Left lung (tissue), 4 donors: ENCODE measurements at regions not wholly inside any gene's neighbourhood (a gene's known extent, or its start where the extent isn't known, plus 50 kb on each side); places are given as distances from the start of the nearest gene placed in this dataset.

Experiments
- ATAC-seq: fragments of 200-7000 bp; cut with Tn5 transposase; one replicate; pipeline ENCODE4 v1.9.1; 2020; ENCODE audit warnings: moderate library complexity
- DNase-seq, 4 donors: peaks; one replicate each; pipeline ENCODE4 v3.0.0-alpha.2; 2013 to 2020
- H3K27ac ChIP-seq, 2 donors: fragments of 200-600 bp; sonication (generic) in 1 of 2; one replicate each; pipeline versions ENCODE4 v1.5.0 to v1.8.0; 2020 to 2021
- H3K27me3 ChIP-seq, 2 donors: fragments of 200-600 bp; sonication (generic) in 1 of 2; one replicate each; pipeline versions ENCODE4 v1.5.0 to v1.8.0; 2020 to 2021
- H3K36me3 ChIP-seq, 2 donors: fragments of 200-600 bp; sonication (generic) in 1 of 2; one replicate each; pipeline versions ENCODE4 v1.5.0 to v1.8.0; 2020 to 2021
- H3K4me1 ChIP-seq, 2 donors: fragments of 200-600 bp; one replicate each; pipeline ENCODE4 v1.8.0; 2021
- H3K4me3 ChIP-seq, 2 donors: fragments of 200-600 bp; sonication (generic) in 1 of 2; one replicate each; pipeline versions ENCODE4 v1.5.0 to v1.8.0; 2020 to 2021; ENCODE audit warnings: mild to moderate bottlenecking in 1 of 2
- H3K9me3 ChIP-seq, 2 donors: fragments of 200-600 bp; sonication (generic) in 1 of 2; one replicate each; pipeline versions ENCODE4 v1.5.0 to v1.8.0; 2020 to 2021
- CTCF ChIP-seq, 2 donors: fragments of 200-600 bp; sonication (generic) in 1 of 2; IDR thresholded peaks; one replicate each; pipeline versions ENCODE4 v1.5.0 to v1.8.0; 2021; ENCODE audit warnings: antibody characterized with exemption in 2 of 2
- intact Hi-C, 2 donors: fragments of 100-400 bp; cut with DNase I; formaldehyde crosslinking; loops; one replicate each; pipeline versions ENCODE4 v1.11.2 to v1.14.2; 2022
- donor health status: DM: no; HTN: yes; CAD: no.
- donor health status: DM: no; HTN: no; CAD: no.

GRCh38 chr22:22167791-22168189 lies 76.8 kb upstream of the VPREB1 start:
- Histone ChIP-seq H3K36me3 (no peaks in the 10 kb centered on the region), H3K27ac (no peak overlapping the region), H3K4me3 (no peak overlapping the region), H3K4me1 (no peaks in the 10 kb centered on the region), H3K9me3 (no peaks in the 10 kb centered on the region), H3K27me3 (peaks cover 0 to 9% of the 10 kb centered on the region in 2 donors)
- ATAC-seq (no peak), DNase-seq (no peak)
- TF ChIP-seq CTCF (IDR thresholded peaks at IDR 0.05) = no peak
- intact Hi-C loops = no loop called here

GRCh38 chr22:22166941-22167713 lies 77.5 kb upstream of the VPREB1 start:
- H3K4me1 ChIP-seq = no peaks in the 10 kb centered on the region
- TF ChIP-seq CTCF (IDR thresholded peaks at IDR 0.05) = no peak
- ATAC-seq = no peak

GRCh38 chr22:22165936-22166710 lies 78.5 kb upstream of the VPREB1 start:
- Histone ChIP-seq H3K4me1 (no peaks in the 10 kb centered on the region), H3K4me3 (no peak overlapping the region), H3K9me3 (no peaks in the 10 kb centered on the region), H3K36me3 (no peaks in the 10 kb centered on the region), H3K27me3 (peaks cover 0 to 9% of the 10 kb centered on the region in 2 donors), H3K27ac (no peak overlapping the region)
- no peak for DNase-seq
- TF ChIP-seq CTCF (IDR thresholded peaks at IDR 0.05) = no peak
- no peak for ATAC-seq
- intact Hi-C loops = no loop called here

More at GRCh38 chr22:22166941-22167713, 77.5 kb upstream of the VPREB1 start:
- Histone ChIP-seq H3K9me3 (no peaks in the 10 kb centered on the region), H3K36me3 (no peaks in the 10 kb centered on the region), H3K27ac (no peak overlapping the region), H3K27me3 (peaks cover 0 to 9% of the 10 kb centered on the region in 2 donors), H3K4me3 (no peak overlapping the region)
- DNase-seq = no peak
- intact Hi-C loops = no loop called here

GRCh38 chr22:22164541-22165272 lies 79.9 kb upstream of the VPREB1 start:
- TF ChIP-seq CTCF (IDR thresholded peaks at IDR 0.05) = no peak
- intact Hi-C loops = no loop called here
- H3K36me3 ChIP-seq = no peaks in the 10 kb centered on the region
- ATAC-seq = no peak
- no peak overlapping the region for H3K4me3 ChIP-seq
- peaks cover 0 to 9% of the 10 kb centered on the region in 2 donors for H3K27me3 ChIP-seq
- no peaks in the 10 kb centered on the region for H3K9me3 ChIP-seq
- H3K4me1 ChIP-seq = no peaks in the 10 kb centered on the region
- DNase-seq = no peak
- no peak overlapping the region for H3K27ac ChIP-seq
